Activated CD8-positive, alpha-beta memory T cell treated with anti-CD3 and anti-CD28 coated beads, Interleukin-2, amount 10 ng/mL, durations not matched to agents 7 days and 5 days (primary cell): ENCODE measurements at regions not wholly inside any gene's neighbourhood (a gene's known extent, or its start where the extent isn't known, plus 50 kb on each side); places are given as distances from the start of the nearest gene placed in this dataset.

Experiments used
- ATAC-seq: fragments of 150-1000 bp; cut with Tn5 transposase; one replicate; pipeline ENCODE4 v1.10.0; 2021; ENCODE audit warnings: moderate library complexity
- CTCF ChIA-PET: fragments of 350-600 bp; sonication (Branson Sonifier 250); formaldehyde crosslinking; loops from one replicate; lab custom pipeline; 2021; ENCODE audit warnings: antibody characterized with exemption; lab: Charles Lee
- DNase-seq: peaks from one replicate; pipeline ENCODE4 v3.0.0-alpha.2; 2020
- H3K27ac Mint-ChIP-seq: one replicate; pipeline ENCODE4 v1.8.0; 2021; ENCODE audit warnings: mild to moderate bottlenecking, mixed read lengths
- H3K27me3 Mint-ChIP-seq: one replicate; pipeline ENCODE4 v1.8.0; 2021; ENCODE audit warnings: mixed read lengths
- H3K36me3 Mint-ChIP-seq: one replicate; pipeline ENCODE4 v1.8.0; 2021; ENCODE audit warnings: mild to moderate bottlenecking, mixed read lengths
- H3K4me1 Mint-ChIP-seq: one replicate; pipeline ENCODE4 v1.8.0; 2021; ENCODE audit warnings: mixed read lengths
- H3K4me3 Mint-ChIP-seq: one replicate; pipeline ENCODE4 v1.8.0; 2021; ENCODE audit warnings: mild to moderate bottlenecking, moderate library complexity, mixed read lengths
- H3K9me3 Mint-ChIP-seq: one replicate; pipeline ENCODE4 v1.8.0; 2022; ENCODE audit warnings: low read depth, mixed read lengths

DNA sequence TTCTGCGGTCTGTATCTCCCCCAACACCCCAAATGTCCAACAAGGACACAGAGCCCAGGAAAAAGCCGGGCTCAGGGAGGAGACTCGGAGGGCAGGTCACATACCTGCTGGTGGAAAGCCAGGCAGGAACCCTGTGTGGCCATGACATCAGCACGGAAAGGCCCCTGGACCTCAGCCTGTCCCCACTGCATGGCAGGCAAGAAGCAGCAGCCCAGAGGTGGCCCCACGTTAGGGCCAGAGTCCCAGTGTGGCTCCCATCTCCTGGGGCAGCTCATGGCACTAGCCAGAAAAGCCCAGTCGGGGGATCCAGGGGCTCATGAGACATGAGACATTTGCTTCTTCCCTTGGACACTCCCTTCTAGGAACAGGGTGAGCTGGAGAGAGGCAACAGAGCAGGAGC is 258.7 kb downstream of the DLL1 start:
- peaks cover 1% of the 10 kb centered on the region for H3K36me3 Mint-ChIP-seq
- DNase-seq, result no peak
- no peak overlapping the region for H3K4me3 Mint-ChIP-seq
- H3K4me1 Mint-ChIP-seq, result no peaks in the 10 kb centered on the region
- ATAC-seq, result no peak
- CTCF ChIA-PET, result no interaction called here
- H3K27me3 Mint-ChIP-seq, result no peaks in the 10 kb centered on the region
- peaks cover 7% of the 10 kb centered on the region for H3K9me3 Mint-ChIP-seq
- no peak overlapping the region for H3K27ac Mint-ChIP-seq

DNA sequence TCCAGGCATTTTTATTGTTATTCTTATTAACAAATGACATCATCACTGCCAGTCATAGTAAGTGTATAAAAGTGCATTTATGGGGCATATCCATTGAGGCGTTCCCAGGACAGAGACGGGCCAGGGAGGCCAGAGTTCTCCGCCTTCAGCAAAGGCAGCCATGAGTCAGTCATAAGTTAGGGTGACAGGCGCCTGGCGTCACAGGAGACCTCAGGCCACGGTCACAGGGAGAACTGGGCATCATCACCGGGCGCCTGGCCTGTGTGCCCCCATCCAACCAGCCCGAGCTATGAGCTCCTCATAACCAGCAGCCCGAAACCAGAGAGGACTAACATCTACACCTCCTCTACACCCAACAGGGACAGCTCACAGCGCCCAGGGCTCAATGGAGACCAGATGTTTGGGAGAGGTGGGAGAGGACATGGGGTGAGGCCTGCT is 259.2 kb downstream of the DLL1 start:
- ATAC-seq (no peak), DNase-seq (no peak)
- no peak overlapping the region for H3K27ac Mint-ChIP-seq
- no peaks in the 10 kb centered on the region for H3K27me3 Mint-ChIP-seq
- CTCF ChIA-PET, result no interaction called here
- no peak overlapping the region for H3K4me3 Mint-ChIP-seq
- peaks cover 7% of the 10 kb centered on the region for H3K9me3 Mint-ChIP-seq
- H3K4me1 Mint-ChIP-seq, result no peaks in the 10 kb centered on the region
- peaks cover 1% of the 10 kb centered on the region for H3K36me3 Mint-ChIP-seq

DNA sequence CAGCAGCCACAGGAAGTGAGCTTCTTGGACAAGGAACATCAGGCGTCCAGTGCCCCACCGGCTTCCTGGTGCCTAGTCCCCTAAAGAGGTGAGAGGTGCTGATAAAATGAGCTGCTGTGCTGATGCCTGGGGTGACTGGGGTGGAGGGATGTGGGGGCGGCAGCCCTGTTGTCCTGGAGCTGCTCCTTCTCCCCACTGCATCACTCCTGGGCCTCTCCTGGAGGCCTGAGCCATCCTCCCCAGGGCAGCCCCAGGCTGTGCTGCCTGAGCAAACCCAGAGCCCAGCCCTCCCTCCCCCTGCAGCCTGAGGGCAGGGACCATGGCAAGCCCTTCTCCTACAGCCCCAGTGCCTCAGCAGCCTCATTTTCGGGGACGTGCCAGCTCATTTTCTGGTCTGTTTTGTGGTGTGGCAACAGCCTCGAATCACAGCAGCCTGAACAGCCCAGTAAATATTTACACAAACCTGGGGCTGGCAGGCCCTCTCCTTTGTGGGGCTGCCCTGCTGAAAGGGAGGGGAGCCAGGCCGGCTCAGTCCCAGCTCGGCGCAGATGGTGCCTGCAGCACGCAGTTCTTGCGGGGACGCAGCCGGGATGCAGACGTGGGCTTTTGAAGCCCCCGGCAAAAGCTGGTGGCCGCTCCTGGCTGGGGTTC is 259.9 kb downstream of the DLL1 start:
- peaks cover 1% of the 10 kb centered on the region for H3K36me3 Mint-ChIP-seq
- H3K4me1 Mint-ChIP-seq, result no peaks in the 10 kb centered on the region
- CTCF ChIA-PET, result interaction anchor here (0.9 kb wide), 1 partner anchor 25 kb away, joined by 3 read pairs; no protein-coding TSS in a partner anchor
- DNase-seq (no peak), ATAC-seq (no peak)
- H3K27me3 Mint-ChIP-seq, result no peaks in the 10 kb centered on the region
- no peak overlapping the region for H3K4me3 Mint-ChIP-seq
- H3K27ac Mint-ChIP-seq, result no peak overlapping the region
- peaks cover 7% of the 10 kb centered on the region for H3K9me3 Mint-ChIP-seq

DNA sequence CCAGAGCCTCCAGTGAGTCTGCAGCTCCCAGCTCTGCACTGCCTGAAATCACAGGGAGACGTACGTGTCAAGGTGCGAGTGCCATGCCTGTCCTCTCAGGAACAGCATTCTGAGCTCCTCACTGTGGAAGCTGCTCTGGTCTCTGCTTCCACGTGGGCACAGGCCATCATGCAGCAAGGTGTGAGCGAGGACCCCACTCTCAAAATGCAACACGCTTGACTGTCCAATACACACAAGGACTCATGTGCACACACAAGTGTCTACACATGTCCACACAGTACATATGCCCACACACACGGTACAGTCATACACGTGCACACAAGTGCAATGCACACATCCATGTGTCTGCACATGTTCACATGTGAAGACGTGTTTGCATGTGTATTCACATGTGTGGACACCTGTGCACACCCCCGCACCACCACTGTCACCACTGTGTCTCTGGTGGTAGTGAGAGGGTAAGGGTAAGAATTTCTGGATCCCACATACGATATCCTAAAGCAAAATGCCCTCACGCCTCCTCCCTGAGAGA is 260.5 kb downstream of the DLL1 start:
- Mint-ChIP-seq H3K36me3 (peaks cover 1% of the 10 kb centered on the region), H3K9me3 (peaks cover 7% of the 10 kb centered on the region), H3K27me3 (no peaks in the 10 kb centered on the region), H3K4me1 (no peaks in the 10 kb centered on the region), H3K27ac (no peak overlapping the region), H3K4me3 (no peak overlapping the region)
- CTCF ChIA-PET, result interaction anchor here (0.9 kb wide), 1 partner anchor 25 kb away, joined by 3 read pairs; no protein-coding TSS in a partner anchor
- no peak for ATAC-seq
- DNase-seq, result no peak

DNA sequence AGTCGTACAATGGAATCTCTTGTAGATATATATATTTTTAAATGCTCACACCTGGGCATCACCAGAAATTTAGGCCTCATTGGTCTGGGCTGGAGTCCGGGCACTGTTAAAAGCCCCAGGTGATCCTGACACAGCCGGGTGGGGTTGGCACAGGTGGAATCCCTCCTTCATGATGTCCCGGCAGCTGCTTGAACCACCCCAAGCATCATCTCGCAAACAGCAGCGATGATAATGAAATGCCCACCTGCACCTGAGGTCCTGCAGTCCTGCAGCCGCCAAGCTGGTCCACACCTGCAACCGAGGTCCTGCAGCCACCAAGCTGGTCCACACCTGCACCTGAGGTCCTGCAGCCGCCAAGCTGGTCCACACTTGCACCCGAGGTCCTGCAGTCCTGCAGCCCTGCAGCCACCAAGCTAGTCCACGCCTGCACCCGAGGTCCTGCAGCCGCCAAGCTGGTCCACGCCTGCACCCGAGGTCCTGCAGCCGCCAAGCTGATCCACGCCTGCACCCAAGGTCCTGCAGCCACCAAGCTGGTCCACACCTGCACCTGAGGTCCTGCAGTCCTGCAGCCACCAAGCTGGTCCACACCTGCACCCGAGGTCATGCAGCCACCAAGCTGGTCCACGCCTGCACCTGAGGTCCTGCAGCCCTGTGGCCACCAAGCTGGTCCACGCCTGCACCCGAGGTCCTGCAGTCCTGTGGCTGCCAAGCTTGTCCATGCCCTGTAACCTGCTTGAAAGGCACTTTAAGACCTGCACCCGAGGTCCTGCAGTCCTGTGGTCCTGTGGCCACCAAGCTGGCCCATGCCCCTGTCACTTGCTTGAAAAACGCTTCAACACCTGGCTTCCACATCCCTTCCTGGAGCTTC is 261.2 kb downstream of the DLL1 start:
- H3K9me3 Mint-ChIP-seq, result peaks cover 7% of the 10 kb centered on the region
- CTCF ChIA-PET, result interaction anchor here (0.9 kb wide), 1 partner anchor 24 kb away, joined by 3 read pairs; no protein-coding TSS in a partner anchor
- peaks cover 1% of the 10 kb centered on the region for H3K36me3 Mint-ChIP-seq
- ATAC-seq, result no peak
- no peak overlapping the region for H3K27ac Mint-ChIP-seq
- H3K4me3 Mint-ChIP-seq, result no peak overlapping the region
- H3K27me3 Mint-ChIP-seq, result no peaks in the 10 kb centered on the region
- DNase-seq, result no peak
- H3K4me1 Mint-ChIP-seq, result no peaks in the 10 kb centered on the region

DNA sequence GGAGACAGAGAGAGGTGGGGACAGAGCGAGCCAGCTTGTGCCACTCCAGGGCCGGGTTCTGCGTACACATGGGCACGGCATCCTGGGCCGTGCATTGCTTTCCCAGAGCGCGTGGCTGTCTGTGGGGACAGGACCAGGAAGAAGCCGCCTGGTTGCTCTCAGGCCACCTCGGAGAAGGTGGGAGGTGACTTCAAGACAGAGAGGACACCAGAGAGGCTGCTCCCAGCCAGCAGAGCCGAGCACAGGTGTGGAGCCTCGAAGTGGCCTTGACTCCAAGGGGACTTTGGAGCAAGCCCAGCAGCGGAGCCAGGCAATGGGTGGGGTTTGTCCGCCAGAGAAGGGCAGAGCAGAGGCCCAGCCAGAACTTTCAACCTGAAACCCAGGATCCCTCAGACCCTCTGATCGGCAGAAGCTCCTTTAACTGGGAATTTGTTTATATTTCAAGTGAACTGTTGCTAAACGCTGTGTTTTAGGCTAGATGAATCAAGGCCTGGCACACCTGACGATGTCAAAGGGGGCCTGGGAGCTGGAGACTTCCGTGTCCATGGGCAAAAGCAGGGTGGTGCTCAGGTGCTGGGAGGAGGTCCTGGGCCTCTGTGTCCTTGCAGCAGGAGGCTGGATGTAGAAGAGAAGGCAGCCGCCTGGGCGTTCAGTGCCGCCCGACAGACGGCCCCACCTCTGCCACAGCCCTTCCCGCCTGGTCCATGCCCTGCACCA is 262.1 kb downstream of the DLL1 start:
- Mint-ChIP-seq H3K27ac (no peak overlapping the region), H3K4me1 (no peaks in the 10 kb centered on the region), H3K27me3 (no peaks in the 10 kb centered on the region), H3K9me3 (peaks cover 4% of the 10 kb centered on the region), H3K4me3 (no peak overlapping the region), H3K36me3 (peaks cover 1% of the 10 kb centered on the region)
- CTCF ChIA-PET, result no interaction called here
- ATAC-seq (no peak), DNase-seq (no peak)

DNA sequence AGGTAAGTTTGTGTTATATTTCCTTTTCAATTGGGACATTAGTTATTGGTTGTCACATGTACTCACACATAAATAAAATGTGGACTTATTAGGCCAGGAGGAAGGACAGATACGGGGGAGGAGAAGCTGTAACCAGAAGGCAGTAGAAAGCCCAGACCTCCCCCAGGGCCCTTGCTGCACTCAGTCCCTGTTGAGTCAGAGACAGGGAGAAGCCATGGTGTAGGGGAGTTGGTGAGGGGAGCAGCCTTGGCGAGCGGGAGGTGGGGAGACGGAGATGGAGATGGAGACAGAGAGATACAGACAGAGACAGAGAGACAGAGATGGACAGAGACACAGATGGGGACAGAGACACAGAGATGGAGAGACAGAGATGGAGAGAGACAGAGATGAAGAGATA is 263.2 kb downstream of the DLL1 start:
- CTCF ChIA-PET, result no interaction called here
- no peak for ATAC-seq
- no peaks in the 10 kb centered on the region for H3K36me3 Mint-ChIP-seq
- H3K9me3 Mint-ChIP-seq, result no peaks in the 10 kb centered on the region
- no peak overlapping the region for H3K4me3 Mint-ChIP-seq
- DNase-seq, result no peak
- H3K27me3 Mint-ChIP-seq, result no peaks in the 10 kb centered on the region
- no peak overlapping the region for H3K27ac Mint-ChIP-seq
- no peaks in the 10 kb centered on the region for H3K4me1 Mint-ChIP-seq

DNA sequence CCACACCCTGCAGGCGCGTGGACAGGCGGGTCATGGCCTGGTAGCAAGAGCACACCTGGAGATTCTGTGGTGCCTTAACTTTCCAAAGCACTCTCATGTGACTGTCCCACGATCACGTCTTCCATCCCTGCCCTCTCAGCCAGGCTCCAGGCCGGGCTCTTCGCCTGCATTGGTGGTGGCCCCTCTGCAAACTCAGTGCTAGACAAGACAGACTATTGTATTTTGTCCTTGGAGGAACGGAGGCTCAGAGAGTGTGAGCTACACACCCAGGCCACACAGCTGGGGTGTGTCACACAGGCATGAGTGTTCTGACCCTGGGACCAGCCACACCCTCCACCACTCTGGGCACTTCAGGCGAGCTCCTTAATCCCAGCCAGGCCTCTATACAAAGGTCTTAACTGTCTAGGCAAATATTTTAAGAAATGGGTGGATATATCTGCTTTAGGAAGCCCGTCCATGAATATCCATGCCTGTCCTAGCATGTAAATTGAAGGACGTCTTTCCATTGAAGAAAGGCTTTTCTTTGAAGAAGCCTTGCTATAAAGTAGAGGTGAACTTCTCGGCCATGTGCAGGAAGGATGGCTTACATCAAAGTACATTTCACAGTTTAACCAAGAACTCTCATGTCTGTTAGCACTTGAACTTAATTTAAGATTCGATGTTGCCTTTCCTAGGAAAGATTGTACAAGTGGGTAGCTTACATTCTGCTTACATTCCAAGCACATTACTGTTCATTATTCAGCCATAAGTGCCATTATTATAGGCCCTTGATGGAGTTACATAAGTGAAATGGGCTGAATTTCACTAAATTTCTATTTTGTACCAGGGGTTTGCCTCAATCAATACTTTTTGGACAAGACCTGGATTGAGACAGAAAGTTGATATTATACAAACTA is 263.9 kb downstream of the DLL1 start:
- H3K36me3 Mint-ChIP-seq, result no peaks in the 10 kb centered on the region
- peaks cover 2% of the 10 kb centered on the region for H3K27me3 Mint-ChIP-seq
- H3K9me3 Mint-ChIP-seq, result no peaks in the 10 kb centered on the region
- CTCF ChIA-PET, result no interaction called here
- DNase-seq (no peak), ATAC-seq (no peak)
- no peak overlapping the region for H3K4me3 Mint-ChIP-seq
- H3K27ac Mint-ChIP-seq, result no peak overlapping the region
- peaks cover 4% of the 10 kb centered on the region for H3K4me1 Mint-ChIP-seq

DNA sequence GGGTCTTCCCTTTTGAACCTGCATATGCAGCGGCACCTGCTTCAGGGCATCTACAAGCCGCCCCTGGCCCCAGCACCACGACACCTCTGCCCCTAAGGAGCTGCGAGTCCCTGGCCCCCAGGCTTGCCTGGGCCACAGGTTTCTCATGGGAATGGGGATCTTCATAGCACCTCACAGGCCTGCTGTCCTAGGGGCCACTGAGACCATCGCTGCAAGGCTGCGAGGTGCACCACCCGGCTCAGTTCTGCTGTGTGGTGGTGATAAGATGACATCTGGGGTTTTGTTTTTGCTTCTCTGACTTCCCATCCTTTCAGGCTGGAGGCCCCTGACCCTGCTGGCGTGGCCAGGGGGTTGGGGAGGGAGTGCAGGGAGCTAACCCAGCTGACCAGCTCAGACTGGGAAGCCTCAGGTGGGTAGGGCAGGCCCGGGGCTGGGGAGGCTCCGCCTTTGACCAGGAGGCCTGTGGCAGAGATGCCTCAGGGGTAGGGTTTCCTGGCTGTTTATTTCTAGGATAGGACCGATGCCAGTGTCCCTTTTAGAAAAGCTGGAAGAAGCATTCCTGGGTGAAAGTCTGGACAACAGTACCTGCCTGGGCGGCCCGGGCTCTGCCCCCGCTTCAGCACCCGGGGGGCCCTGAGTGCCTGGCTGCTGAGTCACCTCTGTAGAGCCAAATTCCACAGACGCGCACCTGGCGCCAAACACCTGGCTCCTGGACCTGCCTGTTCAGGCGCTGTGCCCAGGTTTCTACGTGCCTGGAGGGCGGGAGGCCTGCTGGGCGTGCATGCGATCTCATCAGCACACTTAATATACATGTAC is 264.7 kb downstream of the DLL1 start:
- Mint-ChIP-seq H3K36me3 (no peaks in the 10 kb centered on the region), H3K4me1 (peaks cover 5% of the 10 kb centered on the region), H3K4me3 (no peak overlapping the region), H3K27ac (no peak overlapping the region), H3K27me3 (peaks cover 9% of the 10 kb centered on the region), H3K9me3 (no peaks in the 10 kb centered on the region)
- ATAC-seq (no peak), DNase-seq (no peak)
- CTCF ChIA-PET, result no interaction called here

DNA sequence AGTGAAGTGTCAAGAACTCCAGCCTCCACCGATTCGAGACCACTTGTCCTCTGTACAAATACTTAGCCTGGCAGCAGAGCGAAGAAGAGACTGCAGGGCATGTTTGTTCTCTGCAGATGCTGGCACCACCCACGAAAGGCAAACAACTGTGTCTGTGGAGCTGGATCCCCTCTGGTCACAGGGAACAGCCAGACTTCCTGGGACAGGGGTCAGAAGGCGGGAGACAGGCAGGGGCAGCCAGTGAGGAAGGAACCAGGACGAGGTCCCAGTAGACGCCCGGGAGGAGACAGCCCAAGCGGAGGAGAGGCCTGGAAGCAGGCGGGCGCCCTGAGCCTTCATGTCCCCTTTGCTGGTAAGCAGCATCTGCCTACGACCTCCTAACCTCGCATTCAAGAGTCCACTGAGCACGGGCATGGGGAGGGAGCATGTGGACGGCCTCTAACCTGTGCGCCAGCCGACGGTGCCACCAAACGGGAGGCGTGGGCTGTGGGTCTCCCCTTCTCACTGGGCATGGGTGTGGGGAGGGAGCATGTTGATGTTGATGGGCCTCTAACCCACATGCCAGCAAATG is 265.5 kb downstream of the DLL1 start:
- Mint-ChIP-seq H3K27ac (no peak overlapping the region), H3K27me3 (peaks cover 12% of the 10 kb centered on the region), H3K36me3 (no peaks in the 10 kb centered on the region), H3K9me3 (no peaks in the 10 kb centered on the region), H3K4me3 (no peak overlapping the region), H3K4me1 (peaks cover 5% of the 10 kb centered on the region)
- ATAC-seq (no peak), DNase-seq (no peak)
- CTCF ChIA-PET, result no interaction called here

DNA sequence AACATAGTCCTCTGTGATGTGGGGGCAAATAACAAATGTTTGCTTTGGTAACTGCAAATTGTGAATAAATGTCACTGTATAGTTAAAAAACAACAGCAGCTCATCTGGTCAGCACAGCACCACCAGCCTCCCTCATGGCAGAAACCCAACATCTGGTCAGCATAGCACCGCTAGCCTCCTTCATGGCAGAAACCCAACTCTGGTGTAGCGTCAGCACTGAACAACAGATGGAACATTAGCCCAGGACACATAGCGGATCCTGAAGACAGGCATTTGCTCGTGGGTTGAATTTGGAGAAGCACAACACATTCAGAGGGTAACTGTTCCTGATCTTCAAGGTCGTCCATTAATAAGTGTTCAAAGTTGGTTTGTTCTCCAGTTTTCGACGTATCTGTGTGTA is 265.9 kb downstream of the DLL1 start:
- H3K27ac Mint-ChIP-seq, result no peak overlapping the region
- no peak overlapping the region for H3K4me3 Mint-ChIP-seq
- CTCF ChIA-PET, result no interaction called here
- ATAC-seq (no peak), DNase-seq (no peak)
- H3K27me3 Mint-ChIP-seq, result peaks cover 12% of the 10 kb centered on the region
- peaks cover 5% of the 10 kb centered on the region for H3K4me1 Mint-ChIP-seq
- no peaks in the 10 kb centered on the region for H3K9me3 Mint-ChIP-seq
- no peaks in the 10 kb centered on the region for H3K36me3 Mint-ChIP-seq
